ENCODE measurements at regions not wholly inside any gene's neighbourhood (a gene's known extent, or its start where the extent isn't known, plus 50 kb on each side); places are given as distances from the start of the nearest gene placed in this dataset.

DNA sequence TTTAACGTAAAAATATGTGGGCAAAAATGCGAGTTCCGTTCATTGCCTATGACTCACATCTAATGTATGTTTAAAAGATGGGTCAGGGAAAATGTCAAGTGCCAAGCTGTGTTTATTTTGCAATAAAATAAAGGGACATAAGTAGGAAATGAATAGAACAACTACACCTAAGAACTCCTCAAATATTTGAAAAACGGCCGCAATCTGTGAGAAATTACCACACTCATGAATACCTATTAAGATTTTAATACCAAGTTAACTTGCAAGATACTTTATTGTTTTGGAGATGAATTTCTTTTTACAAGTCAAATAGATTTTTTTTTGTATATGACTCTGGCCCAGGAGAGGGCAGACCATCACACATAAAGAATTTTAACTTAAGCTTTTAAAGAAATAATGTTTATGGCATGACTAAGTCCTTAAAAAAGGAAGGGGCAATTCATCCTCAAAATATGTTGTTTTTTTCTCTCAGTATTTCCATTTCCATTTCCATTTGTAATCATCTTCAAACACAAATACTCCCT, 152.7 kb downstream of the SUCNR1 start:
- Histone ChIP-seq H3K36me3 (ENCODE audit: control insufficient read depth, insufficient read depth, low read length) (no peaks in the 10 kb centered on the region), H3K9me3 (ENCODE audit: control insufficient read depth, low read length) (no peaks in the 10 kb centered on the region), H3K27me3 (replicated peaks; ENCODE audit: control insufficient read depth, insufficient read depth, low read length, poor library complexity, severe bottlenecking) (no peaks in the 10 kb centered on the region), H3K4me3 (ENCODE audit: insufficient read depth, low read depth, low read length, poor library complexity, severe bottlenecking) (no peak overlapping the region), H3K27ac (ENCODE audit: insufficient read depth, low read length, poor library complexity, severe bottlenecking) (no peak overlapping the region), H3K4me1 (ENCODE audit: control insufficient read depth, insufficient read depth, low read length, poor library complexity, severe bottlenecking) (no peaks in the 10 kb centered on the region)
- DNase-seq: no peak

DNA sequence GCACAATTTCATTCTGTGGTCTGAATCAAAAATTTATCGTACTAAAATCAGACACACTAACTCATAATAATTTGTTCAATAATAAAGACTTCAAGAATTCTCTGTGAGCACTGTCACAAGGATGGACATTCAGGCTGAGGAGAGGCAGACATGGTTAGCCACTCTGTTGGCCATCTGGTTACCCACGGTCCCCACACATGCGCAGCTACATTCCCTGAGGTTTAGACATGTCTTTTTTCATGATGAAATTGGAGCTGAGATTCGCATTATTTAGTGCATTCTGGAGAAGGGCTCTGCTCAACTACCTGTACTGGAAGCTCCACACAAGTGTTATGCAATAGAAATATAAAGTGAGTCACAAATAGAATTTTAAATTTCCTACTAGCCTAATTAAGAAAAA, 156.9 kb downstream of the SUCNR1 start:
- no peak overlapping the region for H3K27ac ChIP-seq (ENCODE audit: insufficient read depth, low read length, poor library complexity, severe bottlenecking)
- H3K27me3 ChIP-seq (replicated peaks; ENCODE audit: control insufficient read depth, insufficient read depth, low read length, poor library complexity, severe bottlenecking): no peaks in the 10 kb centered on the region
- H3K36me3 ChIP-seq (ENCODE audit: control insufficient read depth, insufficient read depth, low read length): no peaks in the 10 kb centered on the region
- no peak for DNase-seq
- no peak overlapping the region for H3K4me3 ChIP-seq (ENCODE audit: insufficient read depth, low read depth, low read length, poor library complexity, severe bottlenecking)
- H3K4me1 ChIP-seq (ENCODE audit: control insufficient read depth, insufficient read depth, low read length, poor library complexity, severe bottlenecking): no peaks in the 10 kb centered on the region
- no peaks in the 10 kb centered on the region for H3K9me3 ChIP-seq (ENCODE audit: control insufficient read depth, low read length)

DNA sequence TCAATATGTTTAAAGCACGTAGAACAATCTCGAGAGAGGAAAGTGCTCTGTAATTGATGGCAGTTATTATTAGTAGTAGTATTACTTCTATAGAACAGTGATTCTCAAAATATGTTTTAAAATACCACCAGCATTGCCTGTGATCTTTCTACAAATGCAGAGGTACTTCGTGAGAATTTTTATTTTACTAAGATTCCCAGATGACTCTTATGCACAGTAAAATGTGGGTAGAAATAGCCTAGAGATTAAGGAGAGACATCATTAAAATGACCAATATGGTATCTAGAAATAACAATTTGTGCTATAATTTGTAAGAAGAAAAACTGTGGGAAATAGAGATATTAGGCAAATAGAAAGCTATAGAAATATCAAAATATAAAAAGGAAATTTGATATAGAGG, 157.9 kb downstream of the SUCNR1 start:
- H3K9me3 ChIP-seq (ENCODE audit: control insufficient read depth, low read length): peaks cover 5% of the 10 kb centered on the region
- no peak overlapping the region for H3K4me3 ChIP-seq (ENCODE audit: insufficient read depth, low read depth, low read length, poor library complexity, severe bottlenecking)
- no peak for DNase-seq
- no peaks in the 10 kb centered on the region for H3K4me1 ChIP-seq (ENCODE audit: control insufficient read depth, insufficient read depth, low read length, poor library complexity, severe bottlenecking)
- no peaks in the 10 kb centered on the region for H3K36me3 ChIP-seq (ENCODE audit: control insufficient read depth, insufficient read depth, low read length)
- no peak overlapping the region for H3K27ac ChIP-seq (ENCODE audit: insufficient read depth, low read length, poor library complexity, severe bottlenecking)
- H3K27me3 ChIP-seq (replicated peaks; ENCODE audit: control insufficient read depth, insufficient read depth, low read length, poor library complexity, severe bottlenecking): no peaks in the 10 kb centered on the region

DNA sequence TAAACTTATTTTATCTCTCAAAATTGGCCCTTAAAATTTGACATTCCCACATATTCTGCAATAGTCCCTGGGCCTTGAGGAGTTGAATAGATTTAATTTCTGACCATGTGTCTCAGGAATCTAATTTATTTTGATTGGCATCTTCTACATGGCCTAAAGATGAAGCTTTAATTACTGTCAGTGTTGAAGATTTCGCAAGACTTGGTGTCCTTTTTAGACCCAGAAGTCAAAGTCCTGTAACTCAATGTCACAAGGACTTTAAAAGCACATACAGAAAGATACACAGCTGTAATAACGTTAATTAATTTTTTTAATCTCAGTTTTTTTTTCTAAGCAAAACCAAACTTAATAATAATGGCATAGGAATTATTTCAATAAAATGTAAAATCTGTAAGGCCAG, 163.9 kb downstream of the SUCNR1 start:
- Histone ChIP-seq H3K9me3 (ENCODE audit: control insufficient read depth, low read length) (peaks cover 6% of the 10 kb centered on the region), H3K27ac (ENCODE audit: insufficient read depth, low read length, poor library complexity, severe bottlenecking) (no peak overlapping the region), H3K4me3 (ENCODE audit: insufficient read depth, low read depth, low read length, poor library complexity, severe bottlenecking) (no peak overlapping the region), H3K4me1 (ENCODE audit: control insufficient read depth, insufficient read depth, low read length, poor library complexity, severe bottlenecking) (no peaks in the 10 kb centered on the region), H3K27me3 (replicated peaks; ENCODE audit: control insufficient read depth, insufficient read depth, low read length, poor library complexity, severe bottlenecking) (no peaks in the 10 kb centered on the region), H3K36me3 (ENCODE audit: control insufficient read depth, insufficient read depth, low read length) (no peaks in the 10 kb centered on the region)
- DNase-seq: no peak

DNA sequence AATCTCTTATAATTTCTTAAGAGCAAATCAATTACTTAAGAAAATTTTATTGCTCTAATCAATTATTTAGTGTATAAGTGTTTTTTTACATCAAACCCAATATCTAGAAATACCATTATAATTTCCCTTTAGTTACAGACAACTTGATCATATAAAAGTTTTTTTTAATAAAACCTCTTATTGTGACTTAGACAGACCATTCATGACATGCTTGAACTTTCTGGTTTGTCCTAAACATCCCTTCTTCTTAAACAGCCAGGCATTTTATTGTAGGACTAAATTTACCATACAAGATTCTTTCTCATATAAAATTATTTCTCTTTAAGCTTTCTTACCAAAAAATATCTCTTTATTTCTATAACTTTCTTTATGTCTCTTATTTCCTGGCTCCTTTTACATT, 164.5 kb downstream of the SUCNR1 start:
- H3K4me3 ChIP-seq (ENCODE audit: insufficient read depth, low read depth, low read length, poor library complexity, severe bottlenecking): no peak overlapping the region
- peaks cover 6% of the 10 kb centered on the region for H3K9me3 ChIP-seq (ENCODE audit: control insufficient read depth, low read length)
- no peak for DNase-seq
- no peak overlapping the region for H3K27ac ChIP-seq (ENCODE audit: insufficient read depth, low read length, poor library complexity, severe bottlenecking)
- H3K4me1 ChIP-seq (ENCODE audit: control insufficient read depth, insufficient read depth, low read length, poor library complexity, severe bottlenecking): no peaks in the 10 kb centered on the region
- no peaks in the 10 kb centered on the region for H3K36me3 ChIP-seq (ENCODE audit: control insufficient read depth, insufficient read depth, low read length)
- no peaks in the 10 kb centered on the region for H3K27me3 ChIP-seq (replicated peaks; ENCODE audit: control insufficient read depth, insufficient read depth, low read length, poor library complexity, severe bottlenecking)

DNA sequence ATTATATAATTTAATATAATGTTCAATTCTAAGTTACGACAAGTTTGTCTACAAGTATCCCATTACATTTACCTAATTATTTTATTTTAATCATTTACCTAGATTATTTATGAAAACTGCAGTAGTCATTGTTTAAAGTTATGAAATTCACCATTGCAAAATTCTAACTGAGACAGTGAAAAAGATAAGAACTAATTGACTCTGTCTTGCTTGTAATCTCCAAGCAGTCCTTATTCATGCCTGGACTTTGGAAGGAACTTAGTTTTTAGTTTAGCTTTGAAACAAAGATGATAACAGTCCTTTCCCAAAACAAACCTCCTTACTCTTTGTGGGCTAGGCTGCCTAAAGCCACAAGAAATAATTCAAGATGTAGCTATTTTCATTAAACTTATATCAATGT, 165.0 kb downstream of the SUCNR1 start:
- H3K4me3 ChIP-seq (ENCODE audit: insufficient read depth, low read depth, low read length, poor library complexity, severe bottlenecking): no peak overlapping the region
- no peaks in the 10 kb centered on the region for H3K36me3 ChIP-seq (ENCODE audit: control insufficient read depth, insufficient read depth, low read length)
- H3K27me3 ChIP-seq (replicated peaks; ENCODE audit: control insufficient read depth, insufficient read depth, low read length, poor library complexity, severe bottlenecking): no peaks in the 10 kb centered on the region
- H3K27ac ChIP-seq (ENCODE audit: insufficient read depth, low read length, poor library complexity, severe bottlenecking): no peak overlapping the region
- H3K9me3 ChIP-seq (ENCODE audit: control insufficient read depth, low read length): peaks cover 6% of the 10 kb centered on the region
- H3K4me1 ChIP-seq (ENCODE audit: control insufficient read depth, insufficient read depth, low read length, poor library complexity, severe bottlenecking): no peaks in the 10 kb centered on the region
- DNase-seq: no peak

DNA sequence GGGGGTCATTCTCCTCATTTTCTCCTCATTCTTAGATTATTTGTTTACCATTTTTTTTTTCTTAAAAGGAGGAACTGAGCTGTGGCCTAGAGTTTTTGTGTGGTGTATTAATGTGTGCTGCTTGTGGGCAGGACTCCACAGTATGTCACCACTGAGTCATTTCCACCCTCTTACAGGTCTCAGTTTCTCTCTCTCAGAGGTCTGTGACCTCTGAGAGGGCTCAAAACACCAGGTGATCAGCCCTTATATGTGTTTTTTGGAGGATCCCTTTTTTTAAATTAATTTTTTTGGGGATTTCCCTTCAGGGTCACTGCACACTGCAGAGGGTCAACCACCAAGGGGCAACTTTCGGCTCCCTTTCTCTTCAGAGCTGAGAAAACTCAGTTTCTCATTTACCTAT, 166.4 kb downstream of the SUCNR1 start:
- no peak overlapping the region for H3K4me3 ChIP-seq (ENCODE audit: insufficient read depth, low read depth, low read length, poor library complexity, severe bottlenecking)
- no peaks in the 10 kb centered on the region for H3K4me1 ChIP-seq (ENCODE audit: control insufficient read depth, insufficient read depth, low read length, poor library complexity, severe bottlenecking)
- peaks cover 6% of the 10 kb centered on the region for H3K9me3 ChIP-seq (ENCODE audit: control insufficient read depth, low read length)
- no peak for DNase-seq
- no peak overlapping the region for H3K27ac ChIP-seq (ENCODE audit: insufficient read depth, low read length, poor library complexity, severe bottlenecking)
- H3K27me3 ChIP-seq (replicated peaks; ENCODE audit: control insufficient read depth, insufficient read depth, low read length, poor library complexity, severe bottlenecking): no peaks in the 10 kb centered on the region
- no peaks in the 10 kb centered on the region for H3K36me3 ChIP-seq (ENCODE audit: control insufficient read depth, insufficient read depth, low read length)

DNA sequence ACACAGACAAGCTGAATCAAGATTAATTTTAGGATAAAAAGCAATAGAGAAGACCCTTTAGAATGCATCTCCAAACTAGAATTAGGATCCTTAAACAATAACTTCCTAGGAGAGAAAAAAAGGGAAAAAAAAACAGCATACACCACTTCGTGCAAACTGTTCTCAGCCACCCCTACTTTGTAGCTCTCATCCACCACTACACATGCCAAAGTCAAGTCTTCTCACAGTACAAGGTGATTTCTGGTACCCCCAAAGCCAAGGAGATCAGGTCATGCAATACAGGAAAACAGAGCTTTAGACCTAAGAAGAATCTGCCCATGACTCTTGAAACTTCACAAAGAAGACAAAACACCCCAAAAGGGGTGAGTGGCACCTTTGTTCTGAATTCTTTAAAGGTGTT, 166.9 kb downstream of the SUCNR1 start:
- no peak for DNase-seq

DNA sequence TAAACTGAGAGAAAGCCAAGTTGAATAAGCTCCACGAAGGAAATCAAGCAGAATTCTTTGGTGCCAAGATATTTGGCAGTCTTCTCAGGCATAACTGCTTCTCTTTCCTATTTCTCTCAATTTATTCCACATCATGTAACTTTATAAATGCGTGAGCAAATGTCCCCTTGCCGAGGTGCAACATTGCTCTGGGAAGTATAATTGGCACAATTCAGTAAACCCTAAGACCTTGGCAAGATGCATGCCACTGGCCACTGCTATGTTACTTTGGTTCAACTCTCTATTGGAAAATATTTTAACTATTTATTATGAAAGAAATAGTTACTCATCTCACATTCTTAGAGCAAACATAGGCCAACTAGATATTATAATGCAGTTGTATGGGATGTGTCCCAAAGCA, 170.2 kb downstream of the SUCNR1 start:
- Histone ChIP-seq H3K27me3 (replicated peaks; ENCODE audit: control insufficient read depth, insufficient read depth, low read length, poor library complexity, severe bottlenecking) (no peaks in the 10 kb centered on the region), H3K27ac (ENCODE audit: insufficient read depth, low read length, poor library complexity, severe bottlenecking) (no peak overlapping the region), H3K9me3 (ENCODE audit: control insufficient read depth, low read length) (no peaks in the 10 kb centered on the region), H3K4me3 (ENCODE audit: insufficient read depth, low read depth, low read length, poor library complexity, severe bottlenecking) (no peak overlapping the region), H3K4me1 (ENCODE audit: control insufficient read depth, insufficient read depth, low read length, poor library complexity, severe bottlenecking) (no peaks in the 10 kb centered on the region), H3K36me3 (ENCODE audit: control insufficient read depth, insufficient read depth, low read length) (no peaks in the 10 kb centered on the region)
- DNase-seq: no peak

More for the DNA sequence above, 166.9 kb downstream of the SUCNR1 start:
- no peak overlapping the region for H3K4me3 ChIP-seq (ENCODE audit: insufficient read depth, low read depth, low read length, poor library complexity, severe bottlenecking)
- H3K27me3 ChIP-seq (replicated peaks; ENCODE audit: control insufficient read depth, insufficient read depth, low read length, poor library complexity, severe bottlenecking): no peaks in the 10 kb centered on the region
- peaks cover 6% of the 10 kb centered on the region for H3K9me3 ChIP-seq (ENCODE audit: control insufficient read depth, low read length)
- H3K4me1 ChIP-seq (ENCODE audit: control insufficient read depth, insufficient read depth, low read length, poor library complexity, severe bottlenecking): no peaks in the 10 kb centered on the region
- no peak overlapping the region for H3K27ac ChIP-seq (ENCODE audit: insufficient read depth, low read length, poor library complexity, severe bottlenecking)
- no peaks in the 10 kb centered on the region for H3K36me3 ChIP-seq (ENCODE audit: control insufficient read depth, insufficient read depth, low read length)

DNA sequence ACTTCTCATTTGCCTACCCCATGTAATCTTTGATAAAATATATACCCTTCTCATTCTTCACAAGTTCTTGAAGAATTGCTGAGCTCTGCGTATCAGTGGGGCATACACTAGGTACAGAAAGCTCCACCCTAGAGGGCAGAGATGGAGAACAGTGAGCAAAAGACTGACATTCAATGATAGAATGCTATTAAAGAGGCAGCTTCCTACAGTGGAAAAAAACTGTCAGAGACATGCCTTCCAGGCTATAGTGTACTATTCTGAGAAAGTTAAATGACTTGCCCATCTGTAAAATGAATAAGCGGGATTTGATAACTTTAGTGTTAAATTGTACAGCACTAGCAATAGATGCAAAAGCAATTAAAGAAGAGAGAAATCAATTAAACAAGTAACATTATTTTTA, 172.8 kb downstream of the SUCNR1 start:
- Histone ChIP-seq H3K27ac (ENCODE audit: insufficient read depth, low read length, poor library complexity, severe bottlenecking) (no peak overlapping the region), H3K4me3 (ENCODE audit: insufficient read depth, low read depth, low read length, poor library complexity, severe bottlenecking) (no peak overlapping the region), H3K36me3 (ENCODE audit: control insufficient read depth, insufficient read depth, low read length) (no peaks in the 10 kb centered on the region), H3K9me3 (ENCODE audit: control insufficient read depth, low read length) (no peaks in the 10 kb centered on the region), H3K4me1 (ENCODE audit: control insufficient read depth, insufficient read depth, low read length, poor library complexity, severe bottlenecking) (no peaks in the 10 kb centered on the region), H3K27me3 (replicated peaks; ENCODE audit: control insufficient read depth, insufficient read depth, low read length, poor library complexity, severe bottlenecking) (no peaks in the 10 kb centered on the region)
- no peak for DNase-seq

DNA sequence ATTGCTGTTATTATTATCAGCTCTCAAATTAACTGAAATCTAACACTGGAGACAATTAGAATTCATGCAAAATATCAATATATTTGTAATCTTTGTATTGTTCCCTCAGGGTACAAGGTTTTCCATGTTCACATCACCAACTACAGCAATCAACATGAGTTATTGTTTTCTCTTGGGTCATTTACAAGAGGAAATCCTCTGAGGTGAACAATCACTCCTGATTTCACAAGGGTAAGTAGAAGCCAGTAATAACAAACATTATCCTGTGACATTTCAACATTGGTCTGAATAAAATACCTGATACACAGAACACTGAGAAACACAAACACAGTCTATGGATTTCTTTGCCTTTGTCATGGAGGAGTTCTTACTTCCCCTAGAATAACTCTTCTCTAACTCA, 174.0 kb downstream of the SUCNR1 start:
- no peak for DNase-seq
- Histone ChIP-seq H3K27me3 (replicated peaks; ENCODE audit: control insufficient read depth, insufficient read depth, low read length, poor library complexity, severe bottlenecking) (no peaks in the 10 kb centered on the region), H3K4me3 (ENCODE audit: insufficient read depth, low read depth, low read length, poor library complexity, severe bottlenecking) (no peak overlapping the region), H3K9me3 (ENCODE audit: control insufficient read depth, low read length) (no peaks in the 10 kb centered on the region), H3K4me1 (ENCODE audit: control insufficient read depth, insufficient read depth, low read length, poor library complexity, severe bottlenecking) (no peaks in the 10 kb centered on the region), H3K27ac (ENCODE audit: insufficient read depth, low read length, poor library complexity, severe bottlenecking) (no peak overlapping the region), H3K36me3 (ENCODE audit: control insufficient read depth, insufficient read depth, low read length) (no peaks in the 10 kb centered on the region)

Data from effector memory CD4-positive, alpha-beta T cell (primary cell).